SK-N-SH treated with all-trans-retinoic acid at 6 μM for 48 hours (cell line): ENCODE measurements at regions not wholly inside any gene's neighbourhood (a gene's known extent, or its start where the extent isn't known, plus 50 kb on each side); places are given as distances from the start of the nearest gene placed in this dataset.

Experiments used
- ATAC-seq: fragments of 200-7000 bp; cut with Tn5 transposase; 3 replicates; pipeline ENCODE4 v1.9.1; 2020; ENCODE audit warnings: mild to moderate bottlenecking, moderate library complexity
- ARNTL ChIP-seq: fragments of 450-650 bp; formaldehyde crosslinking; IDR thresholded peaks from 2 replicates; pipeline ENCODE4 v1.5.0; 2020; ENCODE audit warnings: low read depth, mild to moderate bottlenecking, moderate library complexity, borderline replicate concordance
- CSDC2 ChIP-seq: fragments of 250-450 bp; sonication (Bioruptor Pico); IDR thresholded peaks from 2 replicates; pipeline ENCODE4 v1.5.0; 2020; ENCODE audit warnings: mild to moderate bottlenecking, moderate library complexity
- ESRRG ChIP-seq: fragments of 250-450 bp; sonication (Bioruptor Pico); IDR thresholded peaks from 2 replicates; pipeline ENCODE4 v1.6.1; 2021; ENCODE audit warnings: mild to moderate bottlenecking
- GLIS3 ChIP-seq: fragments of 250-450 bp; sonication (Bioruptor Pico); IDR thresholded peaks from 2 replicates; pipeline ENCODE4 v1.5.0; 2020; ENCODE audit warnings: mild to moderate bottlenecking, moderate library complexity
- ISL1 ChIP-seq: fragments of 250-450 bp; sonication (Bioruptor Pico); IDR thresholded peaks from 2 replicates; pipeline ENCODE4 v2.1.2; 2022; ENCODE audit warnings: mild to moderate bottlenecking, moderate library complexity
- PPARA ChIP-seq: fragments of 250-450 bp; sonication (Bioruptor Pico); IDR thresholded peaks from 2 replicates; pipeline ENCODE4 v1.5.0; 2020; ENCODE audit warnings: mild to moderate bottlenecking, borderline replicate concordance
- RARB ChIP-seq: fragments of 250-450 bp; sonication (Bioruptor Pico); IDR thresholded peaks from 2 replicates; pipeline ENCODE4 v1.8.0; 2021; ENCODE audit warnings: mild to moderate bottlenecking, moderate library complexity
- SNAI2 ChIP-seq: fragments of 250-450 bp; sonication (Bioruptor Pico); IDR thresholded peaks from 2 replicates; pipeline ENCODE4 v1.5.0; 2020; ENCODE audit warnings: mild to moderate bottlenecking, moderate library complexity
- TOX ChIP-seq: fragments of 250-450 bp; sonication (Bioruptor Pico); IDR thresholded peaks from 2 replicates; pipeline ENCODE4 v1.8.0; 2021; ENCODE audit warnings: mild to moderate bottlenecking, moderate library complexity, borderline replicate concordance
- ZC3H10 ChIP-seq: fragments of 250-450 bp; sonication (Bioruptor Pico); IDR thresholded peaks from 2 replicates; pipeline ENCODE4 v1.5.1; 2021; ENCODE audit warnings: mild to moderate bottlenecking, moderate library complexity
- ZFP3 ChIP-seq: fragments of 250-450 bp; sonication (Bioruptor Pico); IDR thresholded peaks from 2 replicates; pipeline ENCODE4 v1.5.0; 2020; ENCODE audit warnings: mild to moderate bottlenecking, moderate library complexity
- ZFP30 ChIP-seq: fragments of 450-650 bp; formaldehyde crosslinking; IDR thresholded peaks from 2 replicates; pipeline ENCODE4 v1.5.0; 2022; ENCODE audit warnings: mild to moderate bottlenecking, moderate library complexity
- ZNF70 ChIP-seq: fragments of 450-650 bp; formaldehyde crosslinking; IDR thresholded peaks from 2 replicates; pipeline ENCODE4 v1.5.0; 2020; ENCODE audit warnings: mild to moderate bottlenecking, moderate library complexity
- ZNF8 ChIP-seq: fragments of 450-650 bp; formaldehyde crosslinking; IDR thresholded peaks from 2 replicates; pipeline ENCODE4 v1.5.0; 2020; ENCODE audit warnings: mild to moderate bottlenecking, moderate library complexity
- TF ChIP-seq, protein P1 (sequence below): fragments of 250-450 bp; sonication (Bioruptor Pico); IDR thresholded peaks from 2 replicates; pipeline ENCODE4 v1.5.1; 2020; ENCODE audit warnings: low read depth, mild to moderate bottlenecking, moderate library complexity
- TF ChIP-seq, protein P2 (sequence below): fragments of 250-450 bp; sonication (Bioruptor Pico); IDR thresholded peaks from 2 replicates; pipeline ENCODE4 v1.5.0; 2020; ENCODE audit warnings: mild to moderate bottlenecking, moderate library complexity
- TF ChIP-seq, protein P3 (sequence below): fragments of 250-450 bp; sonication (Bioruptor Pico); IDR thresholded peaks from 2 replicates; pipeline ENCODE4 v1.8.0; 2020; ENCODE audit warnings: mild to moderate bottlenecking, moderate library complexity, borderline replicate concordance
- TF ChIP-seq, protein P4 (sequence below): fragments of 250-450 bp; sonication (Bioruptor Pico); IDR thresholded peaks from 2 replicates; pipeline ENCODE4 v1.8.0; 2021; ENCODE audit warnings: low read depth, mild to moderate bottlenecking, moderate library complexity, borderline replicate concordance
- TF ChIP-seq, protein P5 (sequence below): fragments of 250-450 bp; sonication (Bioruptor Pico); IDR thresholded peaks from 2 replicates; pipeline ENCODE4 v1.5.1; 2021; ENCODE audit warnings: mild to moderate bottlenecking, moderate library complexity

DNA sequence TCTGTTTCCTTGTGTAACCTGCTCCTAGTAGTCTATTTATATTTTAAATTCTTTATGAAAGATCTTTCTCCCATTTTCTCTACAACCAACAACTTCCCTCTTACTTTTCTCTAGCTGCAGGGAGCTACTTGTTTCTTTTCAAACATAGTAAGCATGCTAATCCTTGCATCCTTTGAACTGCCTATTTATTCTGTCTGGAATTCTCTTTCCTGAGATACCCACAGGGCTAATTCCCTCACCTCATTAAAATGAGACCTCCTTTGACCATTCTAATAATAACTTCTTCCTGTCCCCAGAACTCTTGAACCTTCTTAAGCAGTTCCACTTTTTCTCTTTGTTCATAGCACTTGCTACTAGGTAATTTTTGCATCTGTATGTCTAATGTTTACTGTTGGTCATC is 620.6 kb upstream of the CDH18 start:
- no peak for ATAC-seq
- no peak for TF ChIP-seq ISL1 (CRISPR knock-in tag)
- no peak for TF ChIP-seq ZFP30 (CRISPR knock-in tag)
- no peak for TF ChIP-seq SNAI2 (CRISPR knock-in tag)
- TF ChIP-seq GLIS3 (CRISPR knock-in tag) = no peak
- TF ChIP-seq ZNF70 (CRISPR knock-in tag) = no peak
- no peak for TF ChIP-seq ZFP3 (CRISPR knock-in tag)
- TF ChIP-seq ZC3H10 (CRISPR knock-in tag) = no peak
- TF ChIP-seq RARB (CRISPR knock-in tag) = no peak
- TF ChIP-seq, protein P1, sequence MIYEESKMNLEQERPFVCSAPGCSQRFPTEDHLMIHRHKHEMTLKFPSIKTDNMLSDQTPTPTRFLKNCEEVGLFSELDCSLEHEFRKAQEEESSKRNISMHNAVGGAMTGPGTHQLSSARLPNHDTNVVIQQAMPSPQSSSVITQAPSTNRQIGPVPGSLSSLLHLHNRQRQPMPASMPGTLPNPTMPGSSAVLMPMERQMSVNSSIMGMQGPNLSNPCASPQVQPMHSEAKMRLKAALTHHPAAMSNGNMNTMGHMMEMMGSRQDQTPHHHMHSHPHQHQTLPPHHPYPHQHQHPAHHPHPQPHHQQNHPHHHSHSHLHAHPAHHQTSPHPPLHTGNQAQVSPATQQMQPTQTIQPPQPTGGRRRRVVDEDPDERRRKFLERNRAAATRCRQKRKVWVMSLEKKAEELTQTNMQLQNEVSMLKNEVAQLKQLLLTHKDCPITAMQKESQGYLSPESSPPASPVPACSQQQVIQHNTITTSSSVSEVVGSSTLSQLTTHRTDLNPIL (CRISPR knock-in tag) = no peak
- TF ChIP-seq, protein P2, sequence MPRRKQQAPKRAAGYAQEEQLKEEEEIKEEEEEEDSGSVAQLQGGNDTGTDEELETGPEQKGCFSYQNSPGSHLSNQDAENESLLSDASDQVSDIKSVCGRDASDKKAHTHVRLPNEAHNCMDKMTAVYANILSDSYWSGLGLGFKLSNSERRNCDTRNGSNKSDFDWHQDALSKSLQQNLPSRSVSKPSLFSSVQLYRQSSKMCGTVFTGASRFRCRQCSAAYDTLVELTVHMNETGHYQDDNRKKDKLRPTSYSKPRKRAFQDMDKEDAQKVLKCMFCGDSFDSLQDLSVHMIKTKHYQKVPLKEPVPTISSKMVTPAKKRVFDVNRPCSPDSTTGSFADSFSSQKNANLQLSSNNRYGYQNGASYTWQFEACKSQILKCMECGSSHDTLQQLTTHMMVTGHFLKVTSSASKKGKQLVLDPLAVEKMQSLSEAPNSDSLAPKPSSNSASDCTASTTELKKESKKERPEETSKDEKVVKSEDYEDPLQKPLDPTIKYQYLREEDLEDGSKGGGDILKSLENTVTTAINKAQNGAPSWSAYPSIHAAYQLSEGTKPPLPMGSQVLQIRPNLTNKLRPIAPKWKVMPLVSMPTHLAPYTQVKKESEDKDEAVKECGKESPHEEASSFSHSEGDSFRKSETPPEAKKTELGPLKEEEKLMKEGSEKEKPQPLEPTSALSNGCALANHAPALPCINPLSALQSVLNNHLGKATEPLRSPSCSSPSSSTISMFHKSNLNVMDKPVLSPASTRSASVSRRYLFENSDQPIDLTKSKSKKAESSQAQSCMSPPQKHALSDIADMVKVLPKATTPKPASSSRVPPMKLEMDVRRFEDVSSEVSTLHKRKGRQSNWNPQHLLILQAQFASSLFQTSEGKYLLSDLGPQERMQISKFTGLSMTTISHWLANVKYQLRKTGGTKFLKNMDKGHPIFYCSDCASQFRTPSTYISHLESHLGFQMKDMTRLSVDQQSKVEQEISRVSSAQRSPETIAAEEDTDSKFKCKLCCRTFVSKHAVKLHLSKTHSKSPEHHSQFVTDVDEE (CRISPR knock-in tag) = no peak
- TF ChIP-seq, all 23 proteins: peak for 0

DNA sequence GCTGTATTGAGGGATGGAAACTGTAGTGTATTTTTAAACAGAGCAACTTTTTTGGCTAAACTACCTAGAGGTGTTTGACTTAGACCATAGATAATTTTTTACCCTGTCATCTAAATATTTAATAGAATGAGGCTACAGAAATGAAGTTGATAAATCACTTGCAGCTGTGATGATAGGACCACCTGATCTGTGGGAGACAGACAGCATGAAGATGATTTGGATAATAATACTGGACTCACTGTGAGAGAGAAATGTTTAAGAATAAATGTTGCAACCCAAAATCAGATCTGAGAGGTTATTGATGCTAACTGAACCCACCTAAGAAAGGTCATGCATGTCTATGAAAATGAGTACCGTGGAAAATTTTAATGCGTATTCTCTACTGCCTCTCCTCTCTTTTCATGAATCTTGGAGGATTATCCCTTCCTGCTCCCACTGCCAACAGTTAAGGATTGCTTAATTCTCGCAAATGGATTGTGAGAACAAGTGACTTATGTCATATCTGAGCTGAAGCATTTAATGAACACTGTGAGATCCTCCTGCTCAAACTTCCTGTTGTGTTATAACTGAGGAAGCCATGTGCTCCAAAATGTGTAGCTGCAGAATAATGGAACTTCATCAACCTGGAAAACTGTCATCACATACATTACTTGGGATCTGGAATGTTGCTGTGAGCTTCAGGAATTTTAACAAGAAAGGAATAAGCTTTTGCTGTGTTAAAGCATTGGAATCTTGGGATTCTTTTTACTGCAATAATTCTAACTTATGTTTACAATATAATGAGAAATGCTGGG is 617.9 kb upstream of the CDH18 start:
- TF ChIP-seq, protein P1 (CRISPR knock-in tag) = no peak
- TF ChIP-seq ZFP3 (CRISPR knock-in tag) (no peak), ZFP30 (CRISPR knock-in tag) (no peak), PPARA (CRISPR knock-in tag) (no peak), RARB (CRISPR knock-in tag) (no peak)
- TF ChIP-seq, protein P3, sequence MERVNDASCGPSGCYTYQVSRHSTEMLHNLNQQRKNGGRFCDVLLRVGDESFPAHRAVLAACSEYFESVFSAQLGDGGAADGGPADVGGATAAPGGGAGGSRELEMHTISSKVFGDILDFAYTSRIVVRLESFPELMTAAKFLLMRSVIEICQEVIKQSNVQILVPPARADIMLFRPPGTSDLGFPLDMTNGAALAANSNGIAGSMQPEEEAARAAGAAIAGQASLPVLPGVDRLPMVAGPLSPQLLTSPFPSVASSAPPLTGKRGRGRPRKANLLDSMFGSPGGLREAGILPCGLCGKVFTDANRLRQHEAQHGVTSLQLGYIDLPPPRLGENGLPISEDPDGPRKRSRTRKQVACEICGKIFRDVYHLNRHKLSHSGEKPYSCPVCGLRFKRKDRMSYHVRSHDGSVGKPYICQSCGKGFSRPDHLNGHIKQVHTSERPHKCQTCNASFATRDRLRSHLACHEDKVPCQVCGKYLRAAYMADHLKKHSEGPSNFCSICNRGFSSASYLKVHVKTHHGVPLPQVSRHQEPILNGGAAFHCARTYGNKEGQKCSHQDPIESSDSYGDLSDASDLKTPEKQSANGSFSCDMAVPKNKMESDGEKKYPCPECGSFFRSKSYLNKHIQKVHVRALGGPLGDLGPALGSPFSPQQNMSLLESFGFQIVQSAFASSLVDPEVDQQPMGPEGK (CRISPR knock-in tag) = no peak
- no peak for ATAC-seq

DNA sequence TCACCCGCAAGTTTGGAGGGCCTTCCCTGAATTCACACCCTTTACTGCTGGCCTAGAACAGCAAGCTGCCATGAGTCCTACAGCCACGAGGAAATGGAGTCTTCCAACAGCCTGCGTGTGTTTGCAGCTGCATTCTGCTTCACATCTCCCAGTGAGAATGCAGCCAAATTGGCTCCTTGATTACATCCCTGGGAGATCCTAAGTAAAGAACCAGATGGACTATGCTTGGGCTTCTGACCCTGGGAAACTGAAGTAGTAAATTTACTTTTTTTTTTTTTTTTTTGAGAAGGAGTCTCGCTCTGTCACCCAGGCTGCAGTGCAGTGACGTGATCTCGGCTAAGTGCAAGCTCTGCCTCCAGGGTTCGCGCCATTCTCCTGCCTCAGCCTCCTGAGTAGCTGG is 617.0 kb upstream of the CDH18 start:
- no peak for ATAC-seq
- TF ChIP-seq, protein P4, sequence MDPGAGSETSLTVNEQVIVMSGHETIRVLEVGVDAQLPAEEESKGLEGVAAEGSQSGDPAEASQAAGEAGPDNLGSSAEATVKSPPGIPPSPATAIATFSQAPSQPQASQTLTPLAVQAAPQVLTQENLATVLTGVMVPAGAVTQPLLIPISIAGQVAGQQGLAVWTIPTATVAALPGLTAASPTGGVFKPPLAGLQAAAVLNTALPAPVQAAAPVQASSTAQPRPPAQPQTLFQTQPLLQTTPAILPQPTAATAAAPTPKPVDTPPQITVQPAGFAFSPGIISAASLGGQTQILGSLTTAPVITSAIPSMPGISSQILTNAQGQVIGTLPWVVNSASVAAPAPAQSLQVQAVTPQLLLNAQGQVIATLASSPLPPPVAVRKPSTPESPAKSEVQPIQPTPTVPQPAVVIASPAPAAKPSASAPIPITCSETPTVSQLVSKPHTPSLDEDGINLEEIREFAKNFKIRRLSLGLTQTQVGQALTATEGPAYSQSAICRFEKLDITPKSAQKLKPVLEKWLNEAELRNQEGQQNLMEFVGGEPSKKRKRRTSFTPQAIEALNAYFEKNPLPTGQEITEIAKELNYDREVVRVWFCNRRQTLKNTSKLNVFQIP = no peak
- TF ChIP-seq ZNF8 (CRISPR knock-in tag) (no peak), PPARA (CRISPR knock-in tag) (no peak), RARB (CRISPR knock-in tag) (no peak), ISL1 (CRISPR knock-in tag) (no peak), ESRRG (CRISPR knock-in tag) (no peak), ARNTL (CRISPR knock-in tag) (no peak), ZFP3 (CRISPR knock-in tag) (no peak), CSDC2 (CRISPR knock-in tag) (no peak), ZFP30 (CRISPR knock-in tag) (no peak), ZNF70 (CRISPR knock-in tag) (no peak), GLIS3 (CRISPR knock-in tag) (no peak), ZC3H10 (CRISPR knock-in tag) (no peak), TOX (no peak)
- TF ChIP-seq, protein P1 (CRISPR knock-in tag) = no peak
- TF ChIP-seq, protein P3 (CRISPR knock-in tag) = no peak
- TF ChIP-seq, protein P5, sequence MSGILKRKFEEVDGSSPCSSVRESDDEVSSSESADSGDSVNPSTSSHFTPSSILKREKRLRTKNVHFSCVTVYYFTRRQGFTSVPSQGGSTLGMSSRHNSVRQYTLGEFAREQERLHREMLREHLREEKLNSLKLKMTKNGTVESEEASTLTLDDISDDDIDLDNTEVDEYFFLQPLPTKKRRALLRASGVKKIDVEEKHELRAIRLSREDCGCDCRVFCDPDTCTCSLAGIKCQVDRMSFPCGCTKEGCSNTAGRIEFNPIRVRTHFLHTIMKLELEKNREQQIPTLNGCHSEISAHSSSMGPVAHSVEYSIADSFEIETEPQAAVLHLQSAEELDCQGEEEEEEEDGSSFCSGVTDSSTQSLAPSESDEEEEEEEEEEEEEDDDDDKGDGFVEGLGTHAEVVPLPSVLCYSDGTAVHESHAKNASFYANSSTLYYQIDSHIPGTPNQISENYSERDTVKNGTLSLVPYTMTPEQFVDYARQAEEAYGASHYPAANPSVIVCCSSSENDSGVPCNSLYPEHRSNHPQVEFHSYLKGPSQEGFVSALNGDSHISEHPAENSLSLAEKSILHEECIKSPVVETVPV (CRISPR knock-in tag) = no peak
